ENCODE measurements at regions not wholly inside any gene's neighbourhood (a gene's known extent, or its start where the extent isn't known, plus 50 kb on each side); places are given as distances from the start of the nearest gene placed in this dataset.

GRCh38 chr10:105702211-105702610, 1061.1 kb downstream of the SORCS3 start:
- TF ChIP-seq CTCF (conservative IDR thresholded peaks at IDR 0.05; ENCODE audit: low read length) (no peak), EZH2phosphoT487 (IDR thresholded peaks at IDR 0.05; ENCODE audit: borderline replicate concordance, low read depth, low read length) (no peak)
